K562 (cell line): ENCODE measurements at regions not wholly inside any gene's neighbourhood (a gene's known extent, or its start where the extent isn't known, plus 50 kb on each side); places are given as distances from the start of the nearest gene placed in this dataset.

Experiments used
- POLR2A ChIP-seq: fragments of 450-650 bp; conservative IDR thresholded peaks from 2 replicates; pipeline ENCODE4 v1.6.1; 2016
- POLR2G ChIP-seq: fragments of 200-400 bp; formaldehyde crosslinking; IDR thresholded peaks from 2 replicates; pipeline ENCODE4 v1.6.1; 2017; ENCODE audit warnings: low read depth, mild to moderate bottlenecking, antibody characterized with exemption, low read length, moderate library complexity
- SMAD3 ChIP-seq: fragments of 450-650 bp; formaldehyde crosslinking; conservative IDR thresholded peaks from 2 replicates; pipeline ENCODE4 v1.4.0; 2020; ENCODE audit warnings: mild to moderate bottlenecking
- SP1 ChIP-seq: sonication (generic); formaldehyde crosslinking; IDR thresholded peaks from 2 replicates; pipeline ENCODE4 v1.8.1; 2022; ENCODE audit warnings: mild to moderate bottlenecking, missing genetic modification reagents
- SREBF2 ChIP-seq: sonication (generic); formaldehyde crosslinking; IDR thresholded peaks from 2 replicates; pipeline ENCODE4 v1.4.0; 2020; ENCODE audit warnings: mild to moderate bottlenecking, missing genetic modification reagents
- SRSF1 ChIP-seq: fragments of 200-400 bp; formaldehyde crosslinking; IDR thresholded peaks from 2 replicates; pipeline ENCODE4 v1.6.1; 2017; ENCODE audit warnings: mild to moderate bottlenecking, low read depth, low read length, moderate library complexity
- TBP ChIP-seq: optimal IDR thresholded peaks from 2 replicates; pipeline ENCODE3; 2011; ENCODE audit warnings: low read depth, low read length, improper control_type of control experiment
- TF ChIP-seq, protein P1 (sequence below): sonication (generic); formaldehyde crosslinking; IDR thresholded peaks from 2 replicates; pipeline ENCODE4 v1.9.0; 2022; ENCODE audit warnings: mild to moderate bottlenecking, missing genetic modification reagents
- TF ChIP-seq, protein P2 (sequence below), 3 experiments: IDR thresholded peaks in 2 of 3; conservative IDR thresholded peaks in 1 of 3; 2 replicates each; pipeline ENCODE4 v1.5.1; 2011 to 2012; ENCODE audit warnings: low read length in 3 of 3, mild to moderate bottlenecking in 3 of 3, control low read depth in 2 of 3, improper control_type of control experiment in 1 of 3, inconsistent platforms in 1 of 3, low read depth in 1 of 3, mixed read lengths in 1 of 3, moderate library complexity in 1 of 3; ENCODE audit not compliant: insufficient read depth in 2 of 3

DNA sequence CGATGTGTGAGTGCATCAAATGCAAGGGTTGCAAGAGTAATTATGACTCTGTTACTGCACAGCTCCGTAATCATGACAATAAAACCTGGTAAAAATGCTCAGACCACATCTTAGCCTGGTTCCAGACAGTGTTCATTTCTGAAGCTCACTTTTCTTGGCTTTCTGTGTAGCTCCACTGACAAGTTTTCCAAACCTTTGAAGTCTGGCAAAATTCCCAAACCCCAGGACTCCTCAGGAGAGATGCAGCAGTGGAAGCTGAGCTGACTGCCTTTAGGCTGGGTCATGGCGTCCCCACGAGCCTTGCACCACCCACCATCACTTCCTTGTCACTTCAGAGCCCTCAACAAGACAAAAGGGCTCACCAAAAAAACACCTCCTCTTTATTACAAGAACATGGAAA is 131.6 kb upstream of the TAS2R1 start:
- TF ChIP-seq SP1 (CRISPR knock-in tag) (no peak), POLR2G (no peak), SRSF1 (no peak), SMAD3 (CRISPR knock-in tag) (no peak), SREBF2 (no peak), POLR2A (no peak), TBP (no peak)
- TF ChIP-seq, protein P1, sequence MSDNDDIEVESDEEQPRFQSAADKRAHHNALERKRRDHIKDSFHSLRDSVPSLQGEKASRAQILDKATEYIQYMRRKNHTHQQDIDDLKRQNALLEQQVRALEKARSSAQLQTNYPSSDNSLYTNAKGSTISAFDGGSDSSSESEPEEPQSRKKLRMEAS (CRISPR knock-in tag): no peak
- TF ChIP-seq, protein P2, sequence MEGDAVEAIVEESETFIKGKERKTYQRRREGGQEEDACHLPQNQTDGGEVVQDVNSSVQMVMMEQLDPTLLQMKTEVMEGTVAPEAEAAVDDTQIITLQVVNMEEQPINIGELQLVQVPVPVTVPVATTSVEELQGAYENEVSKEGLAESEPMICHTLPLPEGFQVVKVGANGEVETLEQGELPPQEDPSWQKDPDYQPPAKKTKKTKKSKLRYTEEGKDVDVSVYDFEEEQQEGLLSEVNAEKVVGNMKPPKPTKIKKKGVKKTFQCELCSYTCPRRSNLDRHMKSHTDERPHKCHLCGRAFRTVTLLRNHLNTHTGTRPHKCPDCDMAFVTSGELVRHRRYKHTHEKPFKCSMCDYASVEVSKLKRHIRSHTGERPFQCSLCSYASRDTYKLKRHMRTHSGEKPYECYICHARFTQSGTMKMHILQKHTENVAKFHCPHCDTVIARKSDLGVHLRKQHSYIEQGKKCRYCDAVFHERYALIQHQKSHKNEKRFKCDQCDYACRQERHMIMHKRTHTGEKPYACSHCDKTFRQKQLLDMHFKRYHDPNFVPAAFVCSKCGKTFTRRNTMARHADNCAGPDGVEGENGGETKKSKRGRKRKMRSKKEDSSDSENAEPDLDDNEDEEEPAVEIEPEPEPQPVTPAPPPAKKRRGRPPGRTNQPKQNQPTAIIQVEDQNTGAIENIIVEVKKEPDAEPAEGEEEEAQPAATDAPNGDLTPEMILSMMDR (IDR thresholded peaks at IDR 0.05 in 2 of 3, conservative IDR thresholded peaks at IDR 0.05 in 1 of 3; ENCODE audit: insufficient read depth in 2 of 3, low read depth in 1 of 3, low read length in 3 of 3): no peak
